ENCODE measurements at regions not wholly inside any gene's neighbourhood (a gene's known extent, or its start where the extent isn't known, plus 50 kb on each side); places are given as distances from the start of the nearest gene placed in this dataset.

GRCh38 chr18:14031053-14031452 lies 101.2 kb downstream of the ZNF519 start:
- H3K36me3 Mint-ChIP-seq, result no peaks in the 10 kb centered on the region
- no peak for DNase-seq
- Histone ChIP-seq H3K27me3 (ENCODE audit: insufficient read depth, low read length, poor library complexity, severe bottlenecking) (no peaks in the 10 kb centered on the region), H3K27ac (ENCODE audit: low read depth, low read length) (no peak overlapping the region), H3K9me3 (ENCODE audit: low read length) (no peaks in the 10 kb centered on the region), H3K4me1 (ENCODE audit: insufficient read depth, low read length) (no peaks in the 10 kb centered on the region), H3K36me3 (ENCODE audit: insufficient read depth, low read length) (no peaks in the 10 kb centered on the region), H3K4me3 (ENCODE audit: low read length) (no peak overlapping the region)
- H3K4me3 Mint-ChIP-seq, result no peak overlapping the region
- H3K4me1 Mint-ChIP-seq, result no peaks in the 10 kb centered on the region
- H3K27me3 Mint-ChIP-seq, result peaks cover 0 to 21% of the 10 kb centered on the region in 2 donors
- CTCF ChIA-PET, result no interaction called here
- POLR2A ChIA-PET, result no interaction called here
- H3K9me3 Mint-ChIP-seq, result peaks cover 0 to 5% (median 3%) of the 10 kb centered on the region in 5 donors
- H3K27ac Mint-ChIP-seq, result no peak overlapping the region

GRCh38 chr18:14029512-14029911 lies 102.7 kb downstream of the ZNF519 start:
- peaks cover 2 to 21% of the 10 kb centered on the region in 2 donors for H3K27me3 Mint-ChIP-seq
- ChIA-PET POLR2A (no interaction called here), CTCF (no interaction called here)
- DNase-seq, result no peak
- H3K36me3 Mint-ChIP-seq, result no peaks in the 10 kb centered on the region
- H3K4me1 Mint-ChIP-seq, result no peaks in the 10 kb centered on the region
- Histone ChIP-seq H3K36me3 (ENCODE audit: insufficient read depth, low read length) (no peaks in the 10 kb centered on the region), H3K4me1 (ENCODE audit: insufficient read depth, low read length) (no peaks in the 10 kb centered on the region), H3K27ac (ENCODE audit: low read depth, low read length) (no peak overlapping the region), H3K4me3 (ENCODE audit: low read length) (no peak overlapping the region), H3K27me3 (ENCODE audit: insufficient read depth, low read length, poor library complexity, severe bottlenecking) (no peaks in the 10 kb centered on the region), H3K9me3 (ENCODE audit: low read length) (no peaks in the 10 kb centered on the region)
- H3K9me3 Mint-ChIP-seq, result peaks cover 0 to 5% (median 3%) of the 10 kb centered on the region in 5 donors
- H3K4me3 Mint-ChIP-seq, result no peak overlapping the region
- H3K27ac Mint-ChIP-seq, result no peak overlapping the region

- Histone ChIP-seq H3K4me3 (ENCODE audit: low read length) (no peak overlapping the region), H3K9me3 (ENCODE audit: low read length) (no peaks in the 10 kb centered on the region), H3K4me1 (ENCODE audit: insufficient read depth, low read length) (no peaks in the 10 kb centered on the region), H3K27me3 (ENCODE audit: insufficient read depth, low read length, poor library complexity, severe bottlenecking) (no peaks in the 10 kb centered on the region), H3K27ac (ENCODE audit: low read depth, low read length) (no peak overlapping the region), H3K36me3 (ENCODE audit: insufficient read depth, low read length) (no peaks in the 10 kb centered on the region)
- Mint-ChIP-seq H3K27me3 (peaks cover 2 to 29% of the 10 kb centered on the region in 2 donors), H3K27ac (no peak overlapping the region), H3K4me3 (no peak overlapping the region), H3K4me1 (no peaks in the 10 kb centered on the region), H3K9me3 (peaks cover 0 to 5% (median 3%) of the 10 kb centered on the region in 5 donors), H3K36me3 (no peaks in the 10 kb centered on the region)
- DNase-seq, result no peak
- POLR2A ChIA-PET, result no interaction called here
- CTCF ChIA-PET, result no interaction called here
Measured at GRCh38 chr18:14026199-14026598, 106.0 kb downstream of the ZNF519 start.

- POLR2A ChIA-PET, result no interaction called here
- no peak overlapping the region for H3K27ac ChIP-seq (ENCODE audit: low read depth, low read length)
- H3K4me1 Mint-ChIP-seq, result no peaks in the 10 kb centered on the region
- H3K4me3 Mint-ChIP-seq, result no peak overlapping the region
- peaks cover 0 to 5% (median 3%) of the 10 kb centered on the region in 5 donors for H3K9me3 Mint-ChIP-seq
- H3K36me3 ChIP-seq (ENCODE audit: insufficient read depth, low read length), result no peaks in the 10 kb centered on the region
- H3K36me3 Mint-ChIP-seq, result no peaks in the 10 kb centered on the region
- no peaks in the 10 kb centered on the region for H3K4me1 ChIP-seq (ENCODE audit: insufficient read depth, low read length)
- DNase-seq, result no peak
- no peak overlapping the region for H3K27ac Mint-ChIP-seq
- CTCF ChIA-PET, result no interaction called here
- H3K9me3 ChIP-seq (ENCODE audit: low read length), result no peaks in the 10 kb centered on the region
- no peaks in the 10 kb centered on the region for H3K27me3 ChIP-seq (ENCODE audit: insufficient read depth, low read length, poor library complexity, severe bottlenecking)
- H3K4me3 ChIP-seq (ENCODE audit: low read length), result no peak overlapping the region
- peaks cover 2 to 22% of the 10 kb centered on the region in 2 donors for H3K27me3 Mint-ChIP-seq
Measured at GRCh38 chr18:14025306-14025940, 106.8 kb downstream of the ZNF519 start.

GRCh38 chr18:14015416-14015815 lies 100.1 kb upstream of the MC2R start:
- CTCF ChIA-PET, result no interaction called here

GRCh38 chr18:14014456-14014855 lies 99.1 kb upstream of the MC2R start:
- no peaks in the 10 kb centered on the region for H3K36me3 Mint-ChIP-seq
- ChIA-PET CTCF (no interaction called here), POLR2A (no interaction called here)
- H3K4me3 Mint-ChIP-seq, result no peak overlapping the region
- H3K27me3 Mint-ChIP-seq, result peaks cover 5 to 9% of the 10 kb centered on the region in 2 donors
- H3K4me3 ChIP-seq (ENCODE audit: low read length), result no peak overlapping the region
- no peak for DNase-seq
- peaks cover 0 to 5% (median 2%) of the 10 kb centered on the region in 5 donors for H3K9me3 Mint-ChIP-seq
- H3K9me3 ChIP-seq (ENCODE audit: low read length), result no peaks in the 10 kb centered on the region
- no peaks in the 10 kb centered on the region for H3K27me3 ChIP-seq (ENCODE audit: insufficient read depth, low read length, poor library complexity, severe bottlenecking)
- no peak overlapping the region for H3K27ac ChIP-seq (ENCODE audit: low read depth, low read length)
- H3K36me3 ChIP-seq (ENCODE audit: insufficient read depth, low read length), result no peaks in the 10 kb centered on the region
- H3K4me1 Mint-ChIP-seq, result no peaks in the 10 kb centered on the region
- no peak overlapping the region for H3K27ac Mint-ChIP-seq
- no peaks in the 10 kb centered on the region for H3K4me1 ChIP-seq (ENCODE audit: insufficient read depth, low read length)

More at GRCh38 chr18:14015416-14015815, 100.1 kb upstream of the MC2R start:
- Histone ChIP-seq H3K27ac (ENCODE audit: low read depth, low read length) (no peak overlapping the region), H3K27me3 (ENCODE audit: insufficient read depth, low read length, poor library complexity, severe bottlenecking) (no peaks in the 10 kb centered on the region), H3K36me3 (ENCODE audit: insufficient read depth, low read length) (no peaks in the 10 kb centered on the region), H3K4me3 (ENCODE audit: low read length) (no peak overlapping the region), H3K9me3 (ENCODE audit: low read length) (no peaks in the 10 kb centered on the region), H3K4me1 (ENCODE audit: insufficient read depth, low read length) (no peaks in the 10 kb centered on the region)
- peaks cover 0 to 5% (median 2%) of the 10 kb centered on the region in 5 donors for H3K9me3 Mint-ChIP-seq
- H3K27ac Mint-ChIP-seq, result no peak overlapping the region
- POLR2A ChIA-PET, result no interaction called here
- no peak overlapping the region for H3K4me3 Mint-ChIP-seq
- peaks cover 5 to 7% of the 10 kb centered on the region in 2 donors for H3K27me3 Mint-ChIP-seq
- no peak for DNase-seq
- H3K4me1 Mint-ChIP-seq, result no peaks in the 10 kb centered on the region
- no peaks in the 10 kb centered on the region for H3K36me3 Mint-ChIP-seq

GRCh38 chr18:14000884-14001283 lies 85.5 kb upstream of the MC2R start:
- Histone ChIP-seq H3K27me3 (ENCODE audit: insufficient read depth, low read length, poor library complexity, severe bottlenecking) (no peaks in the 10 kb centered on the region), H3K36me3 (ENCODE audit: insufficient read depth, low read length) (no peaks in the 10 kb centered on the region), H3K4me3 (ENCODE audit: low read length) (no peak overlapping the region), H3K4me1 (ENCODE audit: insufficient read depth, low read length) (no peaks in the 10 kb centered on the region), H3K9me3 (ENCODE audit: low read length) (no peaks in the 10 kb centered on the region), H3K27ac (ENCODE audit: low read depth, low read length) (no peak overlapping the region)
- Mint-ChIP-seq H3K27ac (no peak overlapping the region), H3K36me3 (no peaks in the 10 kb centered on the region), H3K4me3 (no peak overlapping the region), H3K27me3 (peaks cover 0 to 1% of the 10 kb centered on the region in 2 donors), H3K4me1 (no peaks in the 10 kb centered on the region), H3K9me3 (peaks cover 0 to 5% (median 2%) of the 10 kb centered on the region in 5 donors)
- CTCF ChIA-PET, result no interaction called here
- POLR2A ChIA-PET, result no interaction called here
- DNase-seq, result no peak

- no peaks in the 10 kb centered on the region for H3K36me3 Mint-ChIP-seq
- no peak overlapping the region for H3K4me3 Mint-ChIP-seq
- H3K9me3 Mint-ChIP-seq, result peaks cover 0 to 5% (median 0%) of the 10 kb centered on the region in 5 donors
- H3K4me1 Mint-ChIP-seq, result no peaks in the 10 kb centered on the region
- H3K27me3 Mint-ChIP-seq, result peaks cover 0 to 2% of the 10 kb centered on the region in 2 donors
- DNase-seq, result no peak
- Histone ChIP-seq H3K4me3 (ENCODE audit: low read length) (no peak overlapping the region), H3K4me1 (ENCODE audit: insufficient read depth, low read length) (no peaks in the 10 kb centered on the region), H3K27me3 (ENCODE audit: insufficient read depth, low read length, poor library complexity, severe bottlenecking) (no peaks in the 10 kb centered on the region), H3K27ac (ENCODE audit: low read depth, low read length) (no peak overlapping the region), H3K9me3 (ENCODE audit: low read length) (no peaks in the 10 kb centered on the region), H3K36me3 (ENCODE audit: insufficient read depth, low read length) (no peaks in the 10 kb centered on the region)
- ChIA-PET CTCF (no interaction called here), POLR2A (no interaction called here)
- no peak overlapping the region for H3K27ac Mint-ChIP-seq
Measured at GRCh38 chr18:13999231-13999630, 83.9 kb upstream of the MC2R start.

All from CD8-positive, alpha-beta memory T cell (primary cell).